Stimulated activated CD8-positive, alpha-beta memory T cell treated with anti-CD3 and anti-CD28 coated beads, Interleukin-7, amount 100 ng/mL, for 1 hour (primary cell): ENCODE measurements at regions not wholly inside any gene's neighbourhood (a gene's known extent, or its start where the extent isn't known, plus 50 kb on each side); places are given as distances from the start of the nearest gene placed in this dataset.
"Not testable (repeated sequence)": the region's sequence is repeated elsewhere in the genome, so short reads cannot be mapped to it uniquely, and the experiment has no call there.

Source experiments
- DNase-seq, 2 donors: peaks; one replicate each; pipeline ENCODE4 v3.0.0-alpha.2; 2020; ENCODE audit warnings: low read depth in 2 of 2

GRCh38 chrX:40949071-40949470, 136.2 kb upstream of the USP9X start:
- DNase-seq, result no peak

GRCh38 chrX:40950546-40950945, 134.7 kb upstream of the USP9X start:
- DNase-seq, result no peak

- not testable (repeated sequence) for DNase-seq
Observed at GRCh38 chrX:40951407-40951806, 133.8 kb upstream of the USP9X start.

- no peak for DNase-seq
Observed at GRCh38 chrX:40952855-40953254, 132.4 kb upstream of the USP9X start.

GRCh38 chrX:40953369-40953768, 131.9 kb upstream of the USP9X start:
- DNase-seq, result no peak

GRCh38 chrX:40960041-40960440, 125.2 kb upstream of the USP9X start:
- no peak for DNase-seq

DNA sequence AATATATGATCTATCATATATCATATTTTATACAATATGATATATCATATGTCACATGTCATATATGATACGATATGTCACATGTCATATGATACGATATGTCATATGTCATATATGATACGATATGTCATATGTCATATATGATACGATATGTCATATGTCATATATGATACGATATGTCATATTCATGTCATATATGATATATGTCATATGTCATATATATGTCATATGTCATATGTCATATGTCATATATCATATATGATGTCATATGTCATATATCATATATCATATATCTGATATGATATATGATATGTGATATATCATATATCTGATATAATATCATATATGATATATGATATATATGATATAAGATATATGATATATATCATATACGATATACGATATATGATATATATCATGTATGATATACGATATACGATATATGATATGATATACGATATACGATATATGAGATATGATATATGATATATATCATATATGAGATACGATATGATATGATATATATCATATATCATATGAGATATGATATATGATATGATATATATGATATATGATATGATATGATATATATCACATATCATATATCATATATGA, 122.3 kb upstream of the USP9X start:
- no peak for DNase-seq

- no peak for DNase-seq
Observed at GRCh38 chrX:40964008-40964407, 121.2 kb upstream of the USP9X start.

DNA sequence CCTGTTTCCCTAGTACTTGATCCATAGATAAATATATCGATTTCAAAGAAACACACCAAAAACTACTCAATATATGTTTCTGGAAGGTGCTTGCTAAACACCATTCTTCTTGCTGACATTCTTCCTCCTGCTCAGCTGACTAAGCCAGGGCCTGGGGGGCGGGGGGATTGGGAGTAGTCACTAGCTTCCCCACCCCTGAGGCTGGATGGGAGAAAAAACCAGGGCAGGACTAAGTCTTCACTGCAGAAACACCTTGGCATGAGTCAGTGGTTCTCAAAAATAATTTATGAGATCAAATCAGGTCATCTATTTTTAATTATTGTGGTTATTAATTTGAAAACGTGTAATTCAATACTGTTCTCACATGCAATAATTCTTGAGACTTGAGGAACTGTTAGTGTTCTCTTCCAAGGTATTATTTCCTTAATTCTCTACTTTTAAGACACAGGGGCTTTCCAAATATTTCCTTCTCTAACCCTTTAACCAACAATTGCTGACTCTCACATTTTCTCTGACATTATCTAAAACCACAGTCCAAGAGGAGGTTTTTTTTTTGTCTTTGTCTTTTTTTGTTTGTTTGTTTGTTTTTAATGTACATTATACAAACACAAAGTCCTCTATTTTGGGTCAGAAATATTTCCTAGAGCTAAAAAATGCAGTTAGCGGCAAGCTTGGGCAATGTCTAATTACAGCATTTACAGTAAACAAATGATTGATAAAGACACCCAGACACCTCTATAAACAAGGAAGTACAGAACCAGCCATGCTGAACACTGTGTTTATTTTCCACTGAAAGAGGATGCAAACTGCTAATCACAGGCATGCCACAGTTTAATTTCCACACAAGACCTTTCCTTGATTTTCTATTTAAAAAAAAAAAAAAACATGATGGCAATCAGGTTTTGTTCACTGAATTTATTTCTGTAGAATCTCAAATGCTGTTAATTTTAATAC, 120.3 kb upstream of the USP9X start:
- no peak for DNase-seq

GRCh38 chrX:40966213-40966820, 118.9 kb upstream of the USP9X start:
- DNase-seq, result no peak

GRCh38 chrX:40968180-40968579, 117.1 kb upstream of the USP9X start:
- no peak for DNase-seq

GRCh38 chrX:40971736-40972135, 113.5 kb upstream of the USP9X start:
- no peak for DNase-seq

DNA sequence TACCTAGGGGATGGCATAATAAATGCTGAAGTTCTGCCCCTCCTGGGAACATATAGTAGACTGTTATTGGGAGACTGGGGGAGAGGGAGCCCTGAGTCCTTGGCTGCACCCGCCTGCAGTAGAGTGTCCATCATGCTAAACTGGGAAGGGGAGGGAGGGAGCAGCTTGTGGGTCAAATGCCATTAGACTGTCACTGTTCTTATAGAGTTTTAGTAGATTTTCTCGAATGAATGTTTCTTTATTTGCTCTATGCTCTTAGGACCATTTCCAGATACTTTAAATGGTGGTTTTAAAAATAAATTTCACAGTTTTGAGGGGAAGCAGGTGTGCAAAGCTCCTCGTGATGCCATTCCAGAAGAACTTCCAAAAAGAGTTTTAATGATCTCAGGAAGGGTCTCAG, 111.6 kb upstream of the USP9X start:
- DNase-seq, result no peak

GRCh38 chrX:40975951-40976350, 109.3 kb upstream of the USP9X start:
- DNase-seq, result no peak

DNA sequence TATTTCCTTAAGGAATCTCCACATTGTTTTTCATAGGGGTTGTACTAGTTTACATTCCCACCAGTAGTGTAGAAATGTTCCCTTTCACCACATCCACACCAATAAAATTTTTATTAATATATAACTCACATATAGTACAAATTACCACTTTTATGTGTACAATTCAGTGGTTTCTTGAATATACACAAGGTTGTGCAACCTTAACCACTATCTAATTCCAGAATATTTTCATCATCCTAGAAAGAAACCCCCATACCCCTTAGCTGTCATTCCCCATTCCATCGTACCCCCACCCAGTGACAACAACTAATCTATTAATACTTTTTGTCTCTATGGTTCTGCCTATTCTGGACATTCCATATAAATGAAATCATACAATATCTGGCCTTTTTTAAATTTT, 108.3 kb upstream of the USP9X start:
- no peak for DNase-seq

- DNase-seq, result no peak
Observed at GRCh38 chrX:40984962-40985361, 100.3 kb upstream of the USP9X start.

DNA sequence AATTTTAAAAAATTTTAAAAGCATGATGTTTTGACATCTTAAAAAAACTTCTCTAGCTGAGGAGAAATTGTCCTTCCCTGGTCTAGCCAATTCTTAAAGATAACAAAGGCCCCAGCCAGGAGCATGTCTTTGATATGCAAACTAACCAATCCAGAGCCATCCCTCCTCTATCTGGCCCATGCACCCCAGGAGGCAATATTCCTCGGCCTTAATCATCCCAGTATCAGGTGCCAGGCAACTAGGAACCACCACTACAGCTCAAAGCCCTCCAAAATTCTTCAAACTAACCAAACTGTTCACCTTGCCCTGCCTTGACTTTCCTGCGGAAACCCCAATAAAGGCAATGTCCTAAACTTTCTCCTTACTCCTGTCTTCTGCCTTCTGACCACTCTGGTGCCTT, 97.8 kb upstream of the USP9X start:
- no peak for DNase-seq

- DNase-seq, result no peak
Observed at GRCh38 chrX:40988100-40988499, 97.1 kb upstream of the USP9X start.

- DNase-seq, result not testable (repeated sequence)
Observed at GRCh38 chrX:40993395-40993794, 91.8 kb upstream of the USP9X start.

- no peak for DNase-seq
Observed at GRCh38 chrX:40996886-40997530, 88.2 kb upstream of the USP9X start.

- no peak for DNase-seq
Observed at GRCh38 chrX:40998123-40998522, 87.1 kb upstream of the USP9X start.

GRCh38 chrX:41001327-41001726, 83.9 kb upstream of the USP9X start:
- DNase-seq, result no peak
